ENCODE measurements at regions not wholly inside any gene's neighbourhood (a gene's known extent, or its start where the extent isn't known, plus 50 kb on each side); places are given as distances from the start of the nearest gene placed in this dataset.

DNA sequence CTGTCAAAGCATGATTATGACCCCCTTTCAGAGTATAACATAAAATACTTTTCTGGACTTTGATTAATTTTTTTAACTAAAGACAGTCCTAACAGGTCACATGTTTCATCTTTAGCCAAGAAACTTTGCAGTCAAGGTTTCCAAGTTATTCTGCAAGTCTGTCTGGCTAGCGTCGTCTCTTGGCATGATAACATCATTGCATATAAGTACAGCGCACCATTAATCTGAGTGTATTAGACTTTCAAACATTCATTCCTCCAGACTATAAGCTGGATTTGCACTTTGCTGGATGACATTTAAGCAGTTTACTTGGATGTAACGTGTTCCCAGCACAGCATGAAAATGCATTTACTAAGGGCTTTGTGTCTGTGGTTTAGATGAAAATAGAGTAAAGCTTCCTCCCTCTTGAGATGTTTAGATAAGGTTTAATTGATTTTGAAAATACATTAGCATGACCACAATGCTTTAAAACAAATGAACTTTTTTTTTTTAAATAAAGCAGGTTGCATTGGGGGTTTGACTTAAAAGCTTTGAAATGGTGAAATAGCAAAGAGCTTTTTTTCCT lies 349.0 kb upstream of the MTPN start:
- TF ChIP-seq, protein P1, sequence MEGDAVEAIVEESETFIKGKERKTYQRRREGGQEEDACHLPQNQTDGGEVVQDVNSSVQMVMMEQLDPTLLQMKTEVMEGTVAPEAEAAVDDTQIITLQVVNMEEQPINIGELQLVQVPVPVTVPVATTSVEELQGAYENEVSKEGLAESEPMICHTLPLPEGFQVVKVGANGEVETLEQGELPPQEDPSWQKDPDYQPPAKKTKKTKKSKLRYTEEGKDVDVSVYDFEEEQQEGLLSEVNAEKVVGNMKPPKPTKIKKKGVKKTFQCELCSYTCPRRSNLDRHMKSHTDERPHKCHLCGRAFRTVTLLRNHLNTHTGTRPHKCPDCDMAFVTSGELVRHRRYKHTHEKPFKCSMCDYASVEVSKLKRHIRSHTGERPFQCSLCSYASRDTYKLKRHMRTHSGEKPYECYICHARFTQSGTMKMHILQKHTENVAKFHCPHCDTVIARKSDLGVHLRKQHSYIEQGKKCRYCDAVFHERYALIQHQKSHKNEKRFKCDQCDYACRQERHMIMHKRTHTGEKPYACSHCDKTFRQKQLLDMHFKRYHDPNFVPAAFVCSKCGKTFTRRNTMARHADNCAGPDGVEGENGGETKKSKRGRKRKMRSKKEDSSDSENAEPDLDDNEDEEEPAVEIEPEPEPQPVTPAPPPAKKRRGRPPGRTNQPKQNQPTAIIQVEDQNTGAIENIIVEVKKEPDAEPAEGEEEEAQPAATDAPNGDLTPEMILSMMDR (IDR thresholded peaks at IDR 0.05; ENCODE audit: insufficient read depth, missing control alignments), result no peak
- no peak for DNase-seq (ENCODE audit: insufficient read length, low spot score)

DNA sequence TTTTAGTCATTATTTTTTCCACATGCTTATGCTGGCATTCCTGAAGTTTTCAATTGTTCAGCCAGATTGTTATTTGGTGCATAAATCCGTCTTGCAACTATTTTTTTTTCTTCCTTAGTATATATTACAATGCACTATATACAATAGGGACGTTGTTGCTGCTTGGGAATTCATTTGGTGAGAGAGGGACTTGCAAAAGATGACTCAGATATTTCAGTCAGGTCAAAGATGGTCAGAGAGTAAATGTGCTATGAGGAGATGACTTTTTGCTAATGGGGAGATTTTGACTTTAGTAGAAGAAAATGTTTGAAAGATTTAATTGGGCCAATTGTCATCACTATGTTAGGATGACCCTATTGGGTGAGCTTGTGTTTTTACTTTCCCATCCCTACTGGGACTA lies 348.4 kb upstream of the MTPN start:
- TF ChIP-seq, protein P1 (IDR thresholded peaks at IDR 0.05; ENCODE audit: insufficient read depth, missing control alignments), result no peak
- DNase-seq (ENCODE audit: insufficient read length, low spot score), result no peak
- no peak for FAIRE-seq

More for the DNA sequence above, 349.0 kb upstream of the MTPN start:
- FAIRE-seq, result no peak

DNA sequence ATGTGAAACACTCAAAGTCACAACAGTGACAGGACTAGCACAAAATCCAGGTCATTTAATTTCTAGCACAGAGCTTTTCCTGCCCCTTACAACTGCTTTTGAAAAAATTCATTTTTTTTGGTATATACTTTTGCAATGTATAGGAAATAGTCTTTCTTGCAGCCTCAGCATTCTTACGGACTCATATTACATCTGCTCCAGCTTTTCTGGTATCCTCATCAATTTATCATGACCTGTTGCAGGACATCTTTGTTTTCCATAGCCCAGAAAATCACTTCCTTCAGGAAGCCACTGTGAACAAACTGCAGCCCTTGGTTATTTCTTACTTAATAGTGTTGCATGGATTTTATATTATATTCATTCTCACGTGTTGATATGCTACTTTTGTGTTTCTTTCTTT lies 347.9 kb upstream of the MTPN start:
- no peak for FAIRE-seq
- TF ChIP-seq, protein P1 (IDR thresholded peaks at IDR 0.05; ENCODE audit: insufficient read depth, missing control alignments), result no peak
- DNase-seq (ENCODE audit: insufficient read length, low spot score), result no peak

DNA sequence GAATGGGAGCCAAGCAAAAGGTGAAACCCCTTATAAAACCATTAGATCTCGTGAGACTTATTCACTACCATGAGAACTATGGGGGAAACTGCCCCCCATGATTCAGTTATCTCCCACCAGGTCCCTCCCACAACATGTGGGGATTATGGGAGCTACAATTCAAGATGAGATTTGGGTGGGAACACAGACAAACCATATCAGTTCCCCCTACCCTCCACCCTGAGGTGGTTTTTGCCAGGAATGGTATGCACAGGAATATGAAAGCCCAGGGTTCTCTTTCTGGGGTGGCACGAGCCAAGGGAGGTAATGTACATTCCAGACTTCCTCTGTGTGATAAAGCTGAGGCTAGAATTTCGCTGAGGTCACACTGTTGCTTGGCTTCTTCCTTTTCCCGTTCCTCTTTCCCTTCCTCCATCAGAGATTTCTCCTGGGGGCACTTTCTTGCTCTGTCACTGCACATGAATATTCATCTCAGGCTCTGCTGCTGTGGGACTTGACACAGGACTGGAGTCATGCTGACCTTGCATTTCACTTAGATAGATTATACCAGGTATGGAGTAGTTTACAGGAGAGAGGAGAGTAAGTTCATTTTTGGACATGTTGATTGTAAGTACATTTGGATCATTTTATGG lies 347.0 kb upstream of the MTPN start:
- no peak for DNase-seq (ENCODE audit: insufficient read length, low spot score)
- FAIRE-seq, result no peak
- TF ChIP-seq, protein P1 (IDR thresholded peaks at IDR 0.05; ENCODE audit: insufficient read depth, missing control alignments), result no peak

DNA sequence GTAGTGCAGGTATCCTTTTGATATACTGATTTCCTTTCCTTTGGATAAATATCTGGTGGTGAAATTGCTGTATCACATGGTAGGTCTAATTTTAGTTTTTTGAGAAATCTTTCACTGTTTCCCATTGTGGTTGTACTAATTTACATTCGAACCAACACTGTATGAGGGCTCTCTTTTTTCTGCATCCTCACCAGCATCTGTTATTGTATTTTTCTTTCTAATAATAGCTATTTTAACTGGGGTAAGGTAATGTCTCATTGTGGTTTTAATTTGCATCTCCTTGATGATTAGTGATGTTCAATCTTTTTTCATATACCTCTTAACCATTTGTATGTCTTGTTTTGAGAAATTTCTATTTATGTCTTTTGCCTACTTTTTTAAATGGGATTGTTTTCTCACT lies 335.4 kb upstream of the MTPN start:
- DNase-seq (ENCODE audit: insufficient read length, low spot score) (no peak), FAIRE-seq (no peak)
- TF ChIP-seq, protein P1 (IDR thresholded peaks at IDR 0.05; ENCODE audit: insufficient read depth, missing control alignments), result no peak

DNA sequence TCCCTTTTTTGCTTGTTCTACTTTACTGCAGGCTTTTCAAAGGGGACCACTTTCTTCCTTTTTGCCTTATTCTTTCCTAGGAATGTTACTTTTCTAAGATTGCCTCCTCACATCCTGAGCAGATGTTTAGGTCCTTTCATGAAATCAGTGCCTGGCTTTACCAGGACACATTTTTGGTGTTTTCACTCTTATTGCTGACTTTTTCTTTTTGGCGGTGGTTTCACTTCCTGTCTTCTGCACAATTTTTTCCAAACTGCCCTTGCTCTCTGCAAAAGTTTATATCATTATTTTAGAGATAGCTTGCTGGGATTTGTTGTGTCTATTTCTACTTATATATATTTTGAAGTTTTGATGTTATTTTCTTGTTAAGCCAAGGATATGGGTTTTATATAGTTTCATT lies 332.2 kb upstream of the MTPN start:
- DNase-seq (ENCODE audit: insufficient read length, low spot score) (no peak), FAIRE-seq (no peak)
- TF ChIP-seq, protein P1 (IDR thresholded peaks at IDR 0.05; ENCODE audit: insufficient read depth, missing control alignments), result no peak

DNA sequence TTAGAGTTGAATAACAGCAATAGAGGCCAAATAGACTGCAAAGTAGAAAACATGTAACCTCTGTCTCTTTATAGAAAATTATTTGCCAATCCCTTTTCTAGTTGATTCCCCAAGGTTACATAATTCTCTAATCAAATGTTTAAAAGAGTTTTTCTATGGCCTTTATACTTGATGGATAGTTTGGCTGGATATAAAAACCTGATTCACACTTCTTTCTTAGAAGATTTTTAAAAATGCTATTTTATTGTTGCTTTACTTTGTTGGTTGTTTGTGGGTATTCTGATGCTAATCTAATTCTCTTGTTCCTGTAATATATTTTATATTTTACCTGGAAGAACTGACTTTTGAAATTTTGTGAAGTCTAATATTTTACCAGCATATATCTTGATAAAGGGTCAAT lies 331.1 kb upstream of the MTPN start:
- DNase-seq (ENCODE audit: insufficient read length, low spot score) (no peak), FAIRE-seq (no peak)
- TF ChIP-seq, protein P1 (IDR thresholded peaks at IDR 0.05; ENCODE audit: insufficient read depth, missing control alignments), result no peak

All from D721Med (cell line).